ENCODE measurements at regions not wholly inside any gene's neighbourhood (a gene's known extent, or its start where the extent isn't known, plus 50 kb on each side); places are given as distances from the start of the nearest gene placed in this dataset.

GRCh38 chr7:53697913-53698312, 662.5 kb downstream of the POM121L12 start:
- TF ChIP-seq SUZ12 (IDR thresholded peaks at IDR 0.05; ENCODE audit: unreplicated experiment) = no peak
- TF ChIP-seq CTCF (IDR thresholded peaks at IDR 0.05 in 2 of 3, conservative IDR thresholded peaks at IDR 0.05 in 1 of 3; ENCODE audit: control insufficient read depth in 2 of 3, extremely low read depth in 1 of 3, insufficient read depth in 1 of 3, low read depth in 3 of 3, low read length in 3 of 3) = no peak
- no peak for TF ChIP-seq CHD4 (IDR thresholded peaks at IDR 0.05)
- no peak for TF ChIP-seq PAX8 (IDR thresholded peaks at IDR 0.05)
- no peak for TF ChIP-seq MTA3 (IDR thresholded peaks at IDR 0.05; ENCODE audit: borderline replicate concordance, low read length)
- no peak for TF ChIP-seq MAX (IDR thresholded peaks at IDR 0.05; ENCODE audit: low read depth, low read length)
- TF ChIP-seq CBX5 (IDR thresholded peaks at IDR 0.05; ENCODE audit: low read depth) = no peak
- no peak for TF ChIP-seq SRF (IDR thresholded peaks at IDR 0.05; ENCODE audit: low read depth in 2 of 2, low read length in 2 of 2)

All from GM12878 (cell line).